ENCODE measurements at regions not wholly inside any gene's neighbourhood (a gene's known extent, or its start where the extent isn't known, plus 50 kb on each side); places are given as distances from the start of the nearest gene placed in this dataset.

DNA sequence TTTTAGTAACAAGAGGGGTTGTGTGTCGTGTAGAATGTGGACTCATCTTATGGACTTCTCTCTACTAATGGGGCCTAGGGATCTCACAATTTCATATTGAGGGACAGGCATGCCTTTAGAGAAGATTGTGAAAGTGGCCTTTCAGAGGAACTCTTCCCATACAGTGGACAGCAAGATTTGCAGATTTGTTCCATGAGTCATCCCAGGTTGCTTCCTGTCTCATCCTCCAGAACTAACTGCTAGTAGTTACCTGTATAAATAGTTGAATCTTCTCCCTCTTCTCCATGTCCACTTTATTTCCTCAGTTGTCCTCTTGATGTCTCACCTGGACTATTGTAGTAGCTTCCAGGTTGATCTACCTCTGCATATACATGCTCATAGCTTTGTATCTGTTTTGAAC lies 997.5 kb upstream of the CTNND2 start:
- TF ChIP-seq, protein P1, sequence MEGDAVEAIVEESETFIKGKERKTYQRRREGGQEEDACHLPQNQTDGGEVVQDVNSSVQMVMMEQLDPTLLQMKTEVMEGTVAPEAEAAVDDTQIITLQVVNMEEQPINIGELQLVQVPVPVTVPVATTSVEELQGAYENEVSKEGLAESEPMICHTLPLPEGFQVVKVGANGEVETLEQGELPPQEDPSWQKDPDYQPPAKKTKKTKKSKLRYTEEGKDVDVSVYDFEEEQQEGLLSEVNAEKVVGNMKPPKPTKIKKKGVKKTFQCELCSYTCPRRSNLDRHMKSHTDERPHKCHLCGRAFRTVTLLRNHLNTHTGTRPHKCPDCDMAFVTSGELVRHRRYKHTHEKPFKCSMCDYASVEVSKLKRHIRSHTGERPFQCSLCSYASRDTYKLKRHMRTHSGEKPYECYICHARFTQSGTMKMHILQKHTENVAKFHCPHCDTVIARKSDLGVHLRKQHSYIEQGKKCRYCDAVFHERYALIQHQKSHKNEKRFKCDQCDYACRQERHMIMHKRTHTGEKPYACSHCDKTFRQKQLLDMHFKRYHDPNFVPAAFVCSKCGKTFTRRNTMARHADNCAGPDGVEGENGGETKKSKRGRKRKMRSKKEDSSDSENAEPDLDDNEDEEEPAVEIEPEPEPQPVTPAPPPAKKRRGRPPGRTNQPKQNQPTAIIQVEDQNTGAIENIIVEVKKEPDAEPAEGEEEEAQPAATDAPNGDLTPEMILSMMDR (IDR thresholded peaks at IDR 0.05) = no peak
- no peak for TF ChIP-seq ATF2 (CRISPR knock-in tag; IDR thresholded peaks at IDR 0.05; ENCODE audit: borderline replicate concordance, low read depth)
- TF ChIP-seq NFE2L1 (CRISPR knock-in tag; IDR thresholded peaks at IDR 0.05) = no peak
- TF ChIP-seq, protein P2, sequence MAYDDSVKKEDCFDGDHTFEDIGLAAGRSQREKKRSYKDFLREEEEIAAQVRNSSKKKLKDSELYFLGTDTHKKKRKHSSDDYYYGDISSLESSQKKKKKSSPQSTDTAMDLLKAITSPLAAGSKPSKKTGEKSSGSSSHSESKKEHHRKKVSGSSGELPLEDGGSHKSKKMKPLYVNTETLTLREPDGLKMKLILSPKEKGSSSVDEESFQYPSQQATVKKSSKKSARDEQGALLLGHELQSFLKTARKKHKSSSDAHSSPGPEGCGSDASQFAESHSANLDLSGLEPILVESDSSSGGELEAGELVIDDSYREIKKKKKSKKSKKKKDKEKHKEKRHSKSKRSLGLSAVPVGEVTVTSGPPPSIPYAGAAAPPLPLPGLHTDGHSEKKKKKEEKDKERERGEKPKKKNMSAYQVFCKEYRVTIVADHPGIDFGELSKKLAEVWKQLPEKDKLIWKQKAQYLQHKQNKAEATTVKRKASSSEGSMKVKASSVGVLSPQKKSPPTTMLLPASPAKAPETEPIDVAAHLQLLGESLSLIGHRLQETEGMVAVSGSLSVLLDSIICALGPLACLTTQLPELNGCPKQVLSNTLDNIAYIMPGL (CRISPR knock-in tag; IDR thresholded peaks at IDR 0.05) = no peak

All from WTC11 (cell line).